HL-60 (cell line): ENCODE measurements at regions not wholly inside any gene's neighbourhood (a gene's known extent, or its start where the extent isn't known, plus 50 kb on each side); places are given as distances from the start of the nearest gene placed in this dataset.

Experiments used
- POLR2AphosphoS5 ChIP-seq: IDR thresholded peaks from 2 replicates; pipeline ENCODE4 v1.6.1; 2012; ENCODE audit warnings: low read depth
- TF ChIP-seq, protein P1 (sequence below): IDR thresholded peaks from one replicate; pipeline ENCODE4 v1.5.1; 2011; ENCODE audit warnings: low read length, control low read depth, inconsistent platforms; ENCODE audit not compliant: insufficient read depth
- TF ChIP-seq, protein P2 (sequence below): IDR thresholded peaks from 2 replicates; pipeline ENCODE4 v1.6.1; 2012; ENCODE audit warnings: low read depth; ENCODE audit not compliant: insufficient replicate concordance

DNA sequence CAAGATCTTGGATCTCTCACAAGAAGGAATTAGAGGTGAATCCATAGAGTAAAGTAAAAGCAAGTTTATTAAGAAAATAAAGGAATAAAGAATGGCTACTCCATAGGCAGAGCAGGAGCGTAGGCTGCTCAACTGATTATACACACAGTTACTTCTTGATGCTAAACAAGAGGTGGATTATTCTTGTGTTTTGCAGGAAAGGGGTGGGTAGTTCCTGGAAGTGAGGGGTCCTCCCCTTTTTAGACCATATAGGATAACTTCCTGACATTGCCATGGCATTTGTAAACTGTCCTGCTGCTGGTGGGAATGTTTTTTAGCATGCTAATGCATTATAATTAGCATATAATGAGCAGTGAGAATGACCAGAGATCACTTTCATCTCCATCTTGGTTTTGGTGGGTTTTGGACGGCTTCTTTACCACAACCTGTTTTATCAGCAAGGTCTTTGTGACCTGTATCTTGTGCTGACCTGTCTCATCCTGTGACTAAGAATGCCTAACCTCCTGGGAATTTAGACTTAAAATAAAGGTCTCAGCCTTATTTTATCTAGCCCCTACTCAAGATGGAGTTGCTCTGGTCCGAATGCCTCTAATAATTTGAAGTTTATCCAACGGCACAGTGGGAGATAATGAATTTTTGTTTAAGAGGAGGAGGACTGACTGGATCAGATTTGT, 165.7 kb upstream of the DMRT1 start:
- TF ChIP-seq, protein P1, sequence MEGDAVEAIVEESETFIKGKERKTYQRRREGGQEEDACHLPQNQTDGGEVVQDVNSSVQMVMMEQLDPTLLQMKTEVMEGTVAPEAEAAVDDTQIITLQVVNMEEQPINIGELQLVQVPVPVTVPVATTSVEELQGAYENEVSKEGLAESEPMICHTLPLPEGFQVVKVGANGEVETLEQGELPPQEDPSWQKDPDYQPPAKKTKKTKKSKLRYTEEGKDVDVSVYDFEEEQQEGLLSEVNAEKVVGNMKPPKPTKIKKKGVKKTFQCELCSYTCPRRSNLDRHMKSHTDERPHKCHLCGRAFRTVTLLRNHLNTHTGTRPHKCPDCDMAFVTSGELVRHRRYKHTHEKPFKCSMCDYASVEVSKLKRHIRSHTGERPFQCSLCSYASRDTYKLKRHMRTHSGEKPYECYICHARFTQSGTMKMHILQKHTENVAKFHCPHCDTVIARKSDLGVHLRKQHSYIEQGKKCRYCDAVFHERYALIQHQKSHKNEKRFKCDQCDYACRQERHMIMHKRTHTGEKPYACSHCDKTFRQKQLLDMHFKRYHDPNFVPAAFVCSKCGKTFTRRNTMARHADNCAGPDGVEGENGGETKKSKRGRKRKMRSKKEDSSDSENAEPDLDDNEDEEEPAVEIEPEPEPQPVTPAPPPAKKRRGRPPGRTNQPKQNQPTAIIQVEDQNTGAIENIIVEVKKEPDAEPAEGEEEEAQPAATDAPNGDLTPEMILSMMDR = no peak
- TF ChIP-seq POLR2AphosphoS5 = no peak
- TF ChIP-seq, protein P2, sequence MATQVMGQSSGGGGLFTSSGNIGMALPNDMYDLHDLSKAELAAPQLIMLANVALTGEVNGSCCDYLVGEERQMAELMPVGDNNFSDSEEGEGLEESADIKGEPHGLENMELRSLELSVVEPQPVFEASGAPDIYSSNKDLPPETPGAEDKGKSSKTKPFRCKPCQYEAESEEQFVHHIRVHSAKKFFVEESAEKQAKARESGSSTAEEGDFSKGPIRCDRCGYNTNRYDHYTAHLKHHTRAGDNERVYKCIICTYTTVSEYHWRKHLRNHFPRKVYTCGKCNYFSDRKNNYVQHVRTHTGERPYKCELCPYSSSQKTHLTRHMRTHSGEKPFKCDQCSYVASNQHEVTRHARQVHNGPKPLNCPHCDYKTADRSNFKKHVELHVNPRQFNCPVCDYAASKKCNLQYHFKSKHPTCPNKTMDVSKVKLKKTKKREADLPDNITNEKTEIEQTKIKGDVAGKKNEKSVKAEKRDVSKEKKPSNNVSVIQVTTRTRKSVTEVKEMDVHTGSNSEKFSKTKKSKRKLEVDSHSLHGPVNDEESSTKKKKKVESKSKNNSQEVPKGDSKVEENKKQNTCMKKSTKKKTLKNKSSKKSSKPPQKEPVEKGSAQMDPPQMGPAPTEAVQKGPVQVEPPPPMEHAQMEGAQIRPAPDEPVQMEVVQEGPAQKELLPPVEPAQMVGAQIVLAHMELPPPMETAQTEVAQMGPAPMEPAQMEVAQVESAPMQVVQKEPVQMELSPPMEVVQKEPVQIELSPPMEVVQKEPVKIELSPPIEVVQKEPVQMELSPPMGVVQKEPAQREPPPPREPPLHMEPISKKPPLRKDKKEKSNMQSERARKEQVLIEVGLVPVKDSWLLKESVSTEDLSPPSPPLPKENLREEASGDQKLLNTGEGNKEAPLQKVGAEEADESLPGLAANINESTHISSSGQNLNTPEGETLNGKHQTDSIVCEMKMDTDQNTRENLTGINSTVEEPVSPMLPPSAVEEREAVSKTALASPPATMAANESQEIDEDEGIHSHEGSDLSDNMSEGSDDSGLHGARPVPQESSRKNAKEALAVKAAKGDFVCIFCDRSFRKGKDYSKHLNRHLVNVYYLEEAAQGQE = no peak
